ENCODE measurements at regions not wholly inside any gene's neighbourhood (a gene's known extent, or its start where the extent isn't known, plus 50 kb on each side); places are given as distances from the start of the nearest gene placed in this dataset.

DNA sequence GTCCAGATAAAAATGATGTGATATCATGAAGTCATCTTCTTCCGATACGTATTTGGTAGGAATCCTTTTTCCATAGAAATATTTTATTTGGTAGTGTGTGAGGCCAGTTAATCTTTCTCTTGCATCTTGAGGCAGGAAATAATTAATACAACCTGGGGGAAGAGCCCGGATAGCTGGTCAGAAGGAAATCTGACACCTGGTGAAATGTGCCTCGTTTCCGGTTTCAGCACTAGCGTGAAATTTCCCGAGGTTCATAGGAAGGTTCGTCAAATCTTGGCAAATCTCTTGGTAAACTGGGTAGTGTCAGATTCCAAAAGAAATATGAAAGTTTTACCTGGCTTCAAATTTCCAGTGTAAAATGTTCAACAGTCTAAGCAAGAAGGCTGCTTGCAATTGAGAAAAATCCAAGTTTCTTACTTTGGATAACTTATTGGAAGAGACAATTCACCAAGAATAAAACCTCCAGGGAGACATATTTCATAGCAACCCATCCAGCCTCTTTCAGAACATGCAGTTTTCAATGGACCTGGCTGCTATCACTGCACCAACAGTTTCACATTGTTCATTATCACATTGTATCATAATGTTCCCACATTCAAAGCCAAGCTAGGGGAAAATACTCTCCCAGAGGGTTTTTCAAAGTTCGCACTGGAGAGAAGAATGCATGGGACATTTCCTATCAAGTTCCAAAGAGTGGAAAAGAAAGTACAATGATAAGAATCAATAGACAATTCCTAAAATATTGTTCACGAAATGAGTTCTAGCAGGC, 454.5 kb upstream of the CITED2 start:
- POLR2A ChIA-PET: no interaction called here
- intact Hi-C loops (cut with micrococcal nuclease): no loop called here
- Histone ChIP-seq H2AFZ (ENCODE audit: low read depth, low read length) (peak overlapping the region; percentile 53), H3K27ac (ENCODE audit: extremely low read depth, low read depth, low read length) (no peak overlapping the region), H3K27me3 (ENCODE audit: control insufficient read depth in 2 of 2, insufficient read depth in 2 of 2, low read length in 2 of 2) (no peaks in the 10 kb centered on the region), H3K4me3 (no peak overlapping the region), H3K36me3 (ENCODE audit: control insufficient read depth, insufficient read depth, low read length) (no peaks in the 10 kb centered on the region), H4K20me1 (replicated peaks; ENCODE audit: control insufficient read depth, insufficient read depth, low read length) (no peaks in the 10 kb centered on the region), H3K4me1 (replicated peaks in 1 of 2; ENCODE audit: control insufficient read depth in 2 of 2, insufficient read depth in 2 of 2, low read length in 2 of 2) (peaks cover 0 to 15% of the 10 kb centered on the region in 2 experiments; a peak in 2 of 5 replicates), H3K9me3 (replicated peaks; ENCODE audit: control insufficient read depth, insufficient read depth, low read depth, low read length) (no peaks in the 10 kb centered on the region), H3K4me2 (ENCODE audit: insufficient read depth, low read length) (no peak overlapping the region), H3K9ac (ENCODE audit: insufficient read depth in 1 of 2, low read depth in 2 of 2, low read length in 2 of 2) (no peak overlapping the region), H3K9me1 (ENCODE audit: control insufficient read depth, insufficient read depth, low read length) (no peaks in the 10 kb centered on the region), H3K79me2 (ENCODE audit: control insufficient read depth, insufficient read depth, low read length) (no peaks in the 10 kb centered on the region)
- no peak for TF ChIP-seq FOXJ2 (tag; IDR thresholded peaks at IDR 0.05)
- TF ChIP-seq, protein P1, sequence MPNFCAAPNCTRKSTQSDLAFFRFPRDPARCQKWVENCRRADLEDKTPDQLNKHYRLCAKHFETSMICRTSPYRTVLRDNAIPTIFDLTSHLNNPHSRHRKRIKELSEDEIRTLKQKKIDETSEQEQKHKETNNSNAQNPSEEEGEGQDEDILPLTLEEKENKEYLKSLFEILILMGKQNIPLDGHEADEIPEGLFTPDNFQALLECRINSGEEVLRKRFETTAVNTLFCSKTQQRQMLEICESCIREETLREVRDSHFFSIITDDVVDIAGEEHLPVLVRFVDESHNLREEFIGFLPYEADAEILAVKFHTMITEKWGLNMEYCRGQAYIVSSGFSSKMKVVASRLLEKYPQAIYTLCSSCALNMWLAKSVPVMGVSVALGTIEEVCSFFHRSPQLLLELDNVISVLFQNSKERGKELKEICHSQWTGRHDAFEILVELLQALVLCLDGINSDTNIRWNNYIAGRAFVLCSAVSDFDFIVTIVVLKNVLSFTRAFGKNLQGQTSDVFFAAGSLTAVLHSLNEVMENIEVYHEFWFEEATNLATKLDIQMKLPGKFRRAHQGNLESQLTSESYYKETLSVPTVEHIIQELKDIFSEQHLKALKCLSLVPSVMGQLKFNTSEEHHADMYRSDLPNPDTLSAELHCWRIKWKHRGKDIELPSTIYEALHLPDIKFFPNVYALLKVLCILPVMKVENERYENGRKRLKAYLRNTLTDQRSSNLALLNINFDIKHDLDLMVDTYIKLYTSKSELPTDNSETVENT (CRISPR knock-in tag; IDR thresholded peaks at IDR 0.05): no peak
- TF ChIP-seq SMARCB1 (IDR thresholded peaks at IDR 0.05; ENCODE audit: insufficient read length, low read depth): no peak
- DNase-seq (ENCODE audit: extremely low read depth in 1 of 4, low spot score in 3 of 4) (no peak), ATAC-seq (no peak), FAIRE-seq (no peak)
- in situ Hi-C loops (cut with MboI): no loop called here
- BruUV-seq (replicated peaks): no TSS peak
- CTCF ChIA-PET (ENCODE audit: low intra/inter-chr PET ratio): no interaction called here
- 49% methylated on average over 10 of the region's 10 CpGs for WGBS (ENCODE audit: insufficient coverage, low coverage, missing lambda C conversion rate)

Data from K562 (cell line).